ENCODE measurements at regions not wholly inside any gene's neighbourhood (a gene's known extent, or its start where the extent isn't known, plus 50 kb on each side); places are given as distances from the start of the nearest gene placed in this dataset.

GRCh38 chr1:90474158-90474557 lies 242.9 kb downstream of the BARHL2 start:
- H3K4me1 ChIP-seq: no peaks in the 10 kb centered on the region
- H3K4me3 ChIP-seq (ENCODE audit: low read depth, low read length): no peak overlapping the region
- no peak for DNase-seq
- H3K36me3 ChIP-seq: no peaks in the 10 kb centered on the region
- no peaks in the 10 kb centered on the region for H3K27me3 ChIP-seq
- TF ChIP-seq CTCF (IDR thresholded peaks at IDR 0.05; ENCODE audit: low read depth, low read length): no peak
- no peaks in the 10 kb centered on the region for H3K9me3 ChIP-seq

- H3K9me3 ChIP-seq: no peaks in the 10 kb centered on the region
- no peaks in the 10 kb centered on the region for H3K4me1 ChIP-seq
- H3K27me3 ChIP-seq: no peaks in the 10 kb centered on the region
- H3K36me3 ChIP-seq: no peaks in the 10 kb centered on the region
- DNase-seq: no peak
- no peak for TF ChIP-seq CTCF (IDR thresholded peaks at IDR 0.05; ENCODE audit: low read depth, low read length)
- no peak overlapping the region for H3K4me3 ChIP-seq (ENCODE audit: low read depth, low read length)
These were observed 244.3 kb downstream of the BARHL2 start for GRCh38 chr1:90472775-90473174.

GRCh38 chr1:90459570-90459969 lies 257.5 kb downstream of the BARHL2 start:
- no peak for DNase-seq
- Histone ChIP-seq H3K36me3 (no peaks in the 10 kb centered on the region), H3K9me3 (no peaks in the 10 kb centered on the region)

GRCh38 chr1:90457985-90458384 lies 259.1 kb downstream of the BARHL2 start:
- Histone ChIP-seq H3K27me3 (no peaks in the 10 kb centered on the region), H3K9me3 (no peaks in the 10 kb centered on the region), H3K36me3 (no peaks in the 10 kb centered on the region), H3K4me1 (no peaks in the 10 kb centered on the region), H3K4me3 (ENCODE audit: low read depth, low read length) (no peak overlapping the region)
- TF ChIP-seq CTCF (IDR thresholded peaks at IDR 0.05; ENCODE audit: low read depth, low read length): no peak
- DNase-seq: no peak

More at GRCh38 chr1:90459570-90459969, 257.5 kb downstream of the BARHL2 start:
- no peaks in the 10 kb centered on the region for H3K27me3 ChIP-seq
- H3K4me3 ChIP-seq (ENCODE audit: low read depth, low read length): no peak overlapping the region
- no peak for TF ChIP-seq CTCF (IDR thresholded peaks at IDR 0.05; ENCODE audit: low read depth, low read length)
- H3K4me1 ChIP-seq: no peaks in the 10 kb centered on the region

- DNase-seq: no peak
- Histone ChIP-seq H3K4me1 (no peaks in the 10 kb centered on the region), H3K4me3 (ENCODE audit: low read depth, low read length) (no peak overlapping the region), H3K36me3 (no peaks in the 10 kb centered on the region), H3K27me3 (no peaks in the 10 kb centered on the region), H3K9me3 (no peaks in the 10 kb centered on the region)
- TF ChIP-seq CTCF (IDR thresholded peaks at IDR 0.05; ENCODE audit: low read depth, low read length): no peak
These were observed 264.6 kb downstream of the BARHL2 start for GRCh38 chr1:90452491-90452890.

GRCh38 chr1:90443354-90443753 lies 273.7 kb downstream of the BARHL2 start:
- TF ChIP-seq CTCF (IDR thresholded peaks at IDR 0.05; ENCODE audit: low read depth, low read length): no peak
- no peaks in the 10 kb centered on the region for H3K27me3 ChIP-seq
- H3K36me3 ChIP-seq: no peaks in the 10 kb centered on the region
- DNase-seq: no peak
- no peaks in the 10 kb centered on the region for H3K4me1 ChIP-seq
- no peaks in the 10 kb centered on the region for H3K9me3 ChIP-seq
- no peak overlapping the region for H3K4me3 ChIP-seq (ENCODE audit: low read depth, low read length)

All from BE2C (cell line).